ENCODE measurements at regions not wholly inside any gene's neighbourhood (a gene's known extent, or its start where the extent isn't known, plus 50 kb on each side); places are given as distances from the start of the nearest gene placed in this dataset.

DNA sequence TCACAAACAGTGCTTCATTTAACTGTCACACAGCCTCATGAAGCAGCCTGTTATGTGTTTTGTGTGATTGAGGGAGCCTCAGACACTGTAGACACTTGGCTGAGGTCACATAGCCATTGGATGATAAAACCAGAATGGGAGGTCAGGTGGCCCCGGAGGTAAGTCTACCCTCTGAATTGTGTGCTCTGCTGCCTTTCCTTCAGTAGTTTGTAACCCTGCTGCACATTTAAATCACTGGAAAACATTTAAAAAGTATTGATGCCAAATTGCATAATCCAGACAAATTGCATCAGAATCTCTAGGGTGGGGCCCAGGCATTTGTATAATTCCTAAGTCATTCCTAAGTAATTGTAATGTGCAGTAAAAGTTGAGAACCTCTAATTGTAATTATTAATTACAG, 85.2 kb upstream of the ECI2 start:
- no peak for TF ChIP-seq TAF9B (IDR thresholded peaks at IDR 0.05; ENCODE audit: partially characterized antibody)
- TF ChIP-seq SMARCB1 (IDR thresholded peaks at IDR 0.05; ENCODE audit: insufficient read length, low read depth): no peak
- TF ChIP-seq ZFP30 (CRISPR knock-in tag; IDR thresholded peaks at IDR 0.05; ENCODE audit: borderline replicate concordance): no peak
- TF ChIP-seq ELF4 (CRISPR knock-in tag; IDR thresholded peaks at IDR 0.05): no peak
- TF ChIP-seq NELFE (IDR thresholded peaks at IDR 0.05; ENCODE audit: insufficient read depth, insufficient read length): no peak
- no peak for TF ChIP-seq SMC3 (conservative IDR thresholded peaks at IDR 0.05; ENCODE audit: insufficient read depth, low read depth, low read length)
- TF ChIP-seq FIP1L1 (IDR thresholded peaks at IDR 0.05; ENCODE audit: low read depth, low read length, poor library complexity, severe bottlenecking): no peak
- TF ChIP-seq, protein P1, sequence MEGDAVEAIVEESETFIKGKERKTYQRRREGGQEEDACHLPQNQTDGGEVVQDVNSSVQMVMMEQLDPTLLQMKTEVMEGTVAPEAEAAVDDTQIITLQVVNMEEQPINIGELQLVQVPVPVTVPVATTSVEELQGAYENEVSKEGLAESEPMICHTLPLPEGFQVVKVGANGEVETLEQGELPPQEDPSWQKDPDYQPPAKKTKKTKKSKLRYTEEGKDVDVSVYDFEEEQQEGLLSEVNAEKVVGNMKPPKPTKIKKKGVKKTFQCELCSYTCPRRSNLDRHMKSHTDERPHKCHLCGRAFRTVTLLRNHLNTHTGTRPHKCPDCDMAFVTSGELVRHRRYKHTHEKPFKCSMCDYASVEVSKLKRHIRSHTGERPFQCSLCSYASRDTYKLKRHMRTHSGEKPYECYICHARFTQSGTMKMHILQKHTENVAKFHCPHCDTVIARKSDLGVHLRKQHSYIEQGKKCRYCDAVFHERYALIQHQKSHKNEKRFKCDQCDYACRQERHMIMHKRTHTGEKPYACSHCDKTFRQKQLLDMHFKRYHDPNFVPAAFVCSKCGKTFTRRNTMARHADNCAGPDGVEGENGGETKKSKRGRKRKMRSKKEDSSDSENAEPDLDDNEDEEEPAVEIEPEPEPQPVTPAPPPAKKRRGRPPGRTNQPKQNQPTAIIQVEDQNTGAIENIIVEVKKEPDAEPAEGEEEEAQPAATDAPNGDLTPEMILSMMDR (IDR thresholded peaks at IDR 0.05 in 2 of 3, conservative IDR thresholded peaks at IDR 0.05 in 1 of 3; ENCODE audit: insufficient read depth in 2 of 3, low read depth in 1 of 3, low read length in 3 of 3): no peak
- TF ChIP-seq, protein P2, sequence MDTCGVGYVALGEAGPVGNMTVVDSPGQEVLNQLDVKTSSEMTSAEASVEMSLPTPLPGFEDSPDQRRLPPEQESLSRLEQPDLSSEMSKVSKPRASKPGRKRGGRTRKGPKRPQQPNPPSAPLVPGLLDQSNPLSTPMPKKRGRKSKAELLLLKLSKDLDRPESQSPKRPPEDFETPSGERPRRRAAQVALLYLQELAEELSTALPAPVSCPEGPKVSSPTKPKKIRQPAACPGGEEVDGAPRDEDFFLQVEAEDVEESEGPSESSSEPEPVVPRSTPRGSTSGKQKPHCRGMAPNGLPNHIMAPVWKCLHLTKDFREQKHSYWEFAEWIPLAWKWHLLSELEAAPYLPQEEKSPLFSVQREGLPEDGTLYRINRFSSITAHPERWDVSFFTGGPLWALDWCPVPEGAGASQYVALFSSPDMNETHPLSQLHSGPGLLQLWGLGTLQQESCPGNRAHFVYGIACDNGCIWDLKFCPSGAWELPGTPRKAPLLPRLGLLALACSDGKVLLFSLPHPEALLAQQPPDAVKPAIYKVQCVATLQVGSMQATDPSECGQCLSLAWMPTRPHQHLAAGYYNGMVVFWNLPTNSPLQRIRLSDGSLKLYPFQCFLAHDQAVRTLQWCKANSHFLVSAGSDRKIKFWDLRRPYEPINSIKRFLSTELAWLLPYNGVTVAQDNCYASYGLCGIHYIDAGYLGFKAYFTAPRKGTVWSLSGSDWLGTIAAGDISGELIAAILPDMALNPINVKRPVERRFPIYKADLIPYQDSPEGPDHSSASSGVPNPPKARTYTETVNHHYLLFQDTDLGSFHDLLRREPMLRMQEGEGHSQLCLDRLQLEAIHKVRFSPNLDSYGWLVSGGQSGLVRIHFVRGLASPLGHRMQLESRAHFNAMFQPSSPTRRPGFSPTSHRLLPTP (IDR thresholded peaks at IDR 0.05; ENCODE audit: borderline replicate concordance, extremely low read depth, insufficient read length): no peak

Measured in K562 (cell line).